A673 (cell line): ENCODE measurements at regions not wholly inside any gene's neighbourhood (a gene's known extent, or its start where the extent isn't known, plus 50 kb on each side); places are given as distances from the start of the nearest gene placed in this dataset.

ENCODE experiments used
- BruUV-seq: library from RNA; stranded (reverse); fragments of 400-500 nt; replicated peaks from 2 replicates; lab custom pipeline; 2021; lab: Mats Ljungman, UMichigan
- CTCF ChIA-PET: fragments of 300-600 bp; sonication (Branson Sonifier 250); formaldehyde crosslinking; loops from one replicate; lab custom pipeline; 2022; ENCODE audit warnings: antibody characterized with exemption; lab: Charles Lee
- POLR2A ChIA-PET: fragments of 300-600 bp; sonication (Branson Sonifier 250); formaldehyde crosslinking; loops from one replicate; lab custom pipeline; 2022; ENCODE audit warnings: antibody characterized with exemption; ENCODE audit not compliant: low non-redundant PET; lab: Charles Lee
- DNase-seq: peaks from one replicate; pipeline ENCODE4 v3.0.0-alpha.2; 2015; ENCODE audit warnings: low spot score
- H3K27ac ChIP-seq: fragments of 200-600 bp; sonication (generic); 2 replicates; pipeline ENCODE4 v1.5.1; 2016; ENCODE audit warnings: mixed run types, low read depth, mild to moderate bottlenecking, mixed read lengths, antibody characterized with exemption, low read length; ENCODE audit not compliant: poor library complexity, severe bottlenecking
- H3K27me3 ChIP-seq: fragments of 200-600 bp; sonication (generic); replicated peaks from 2 replicates; pipeline ENCODE4 v1.6.1; 2017; ENCODE audit warnings: mixed run types, low read depth, mild to moderate bottlenecking, mixed read lengths, antibody characterized with exemption, low read length; ENCODE audit not compliant: insufficient read depth, poor library complexity
- H3K36me3 ChIP-seq: fragments of 200-600 bp; sonication (generic); 2 replicates; pipeline ENCODE4 v1.6.1; 2016; ENCODE audit warnings: mixed run types, mild to moderate bottlenecking, mixed read lengths, antibody characterized with exemption, low read length; ENCODE audit not compliant: insufficient read depth, poor library complexity, severe bottlenecking
- H3K4me1 ChIP-seq: fragments of 200-600 bp; sonication (generic); 2 replicates; pipeline ENCODE4 v1.6.1; 2017; ENCODE audit warnings: mixed run types, mild to moderate bottlenecking, mixed read lengths, antibody characterized with exemption, low read length; ENCODE audit not compliant: insufficient read depth, poor library complexity, severe bottlenecking
- H3K4me3 ChIP-seq: fragments of 200-600 bp; sonication (generic); 2 replicates; pipeline ENCODE4 v1.5.1; 2016; ENCODE audit warnings: low read depth, mixed run types, mild to moderate bottlenecking, mixed read lengths, low read length; ENCODE audit not compliant: poor library complexity, severe bottlenecking
- H3K9me3 ChIP-seq: fragments of 200-600 bp; sonication (generic); 2 replicates; pipeline ENCODE4 v1.6.1; 2016; ENCODE audit warnings: mixed run types, low read depth, mild to moderate bottlenecking, mixed read lengths, antibody characterized with exemption, low read length; ENCODE audit not compliant: poor library complexity, severe bottlenecking
- EZH2 ChIP-seq: fragments of 200-600 bp; sonication (generic); IDR thresholded peaks from 2 replicates; pipeline ENCODE4 v1.6.1; 2017; ENCODE audit warnings: borderline replicate concordance, low read depth, mild to moderate bottlenecking, mixed read lengths, antibody characterized with exemption, low read length; ENCODE audit not compliant: poor library complexity, severe bottlenecking
- intact Hi-C: fragments of 100-400 bp; cut with micrococcal nuclease; formaldehyde crosslinking; loops from one replicate; pipeline ENCODE4 v1.10.0; 2022; ENCODE audit not compliant: unreplicated experiment
- TF ChIP-seq, protein P1 (sequence below): fragments of 300-800, 200-600 bp; sonication (generic); conservative IDR thresholded peaks from 2 replicates; pipeline ENCODE4 v1.5.1; 2017; ENCODE audit warnings: low read depth, mild to moderate bottlenecking, antibody characterized with exemption, low read length, moderate library complexity, mixed read lengths

DNA sequence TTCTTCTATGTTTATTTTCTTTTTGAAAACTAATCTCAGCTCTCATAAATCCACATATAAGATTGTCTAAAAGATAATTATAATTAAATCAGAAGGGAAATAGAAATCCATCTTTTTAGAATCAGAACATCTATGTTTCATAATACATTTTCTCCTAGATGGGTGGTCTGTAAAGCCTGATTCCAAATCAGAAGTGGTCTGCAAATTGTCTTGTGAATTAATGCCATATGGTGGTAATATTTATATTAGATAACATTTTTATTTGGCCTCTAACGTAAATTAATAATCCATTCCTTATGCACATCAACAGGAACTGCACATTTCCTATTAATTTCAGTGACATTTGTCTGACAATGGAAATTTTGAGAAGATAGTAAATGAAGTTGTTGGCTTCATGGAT is 52.8 kb upstream of the TBC1D5 start:
- CTCF ChIA-PET, result no interaction called here
- DNase-seq, result no peak
- TF ChIP-seq, protein P1, sequence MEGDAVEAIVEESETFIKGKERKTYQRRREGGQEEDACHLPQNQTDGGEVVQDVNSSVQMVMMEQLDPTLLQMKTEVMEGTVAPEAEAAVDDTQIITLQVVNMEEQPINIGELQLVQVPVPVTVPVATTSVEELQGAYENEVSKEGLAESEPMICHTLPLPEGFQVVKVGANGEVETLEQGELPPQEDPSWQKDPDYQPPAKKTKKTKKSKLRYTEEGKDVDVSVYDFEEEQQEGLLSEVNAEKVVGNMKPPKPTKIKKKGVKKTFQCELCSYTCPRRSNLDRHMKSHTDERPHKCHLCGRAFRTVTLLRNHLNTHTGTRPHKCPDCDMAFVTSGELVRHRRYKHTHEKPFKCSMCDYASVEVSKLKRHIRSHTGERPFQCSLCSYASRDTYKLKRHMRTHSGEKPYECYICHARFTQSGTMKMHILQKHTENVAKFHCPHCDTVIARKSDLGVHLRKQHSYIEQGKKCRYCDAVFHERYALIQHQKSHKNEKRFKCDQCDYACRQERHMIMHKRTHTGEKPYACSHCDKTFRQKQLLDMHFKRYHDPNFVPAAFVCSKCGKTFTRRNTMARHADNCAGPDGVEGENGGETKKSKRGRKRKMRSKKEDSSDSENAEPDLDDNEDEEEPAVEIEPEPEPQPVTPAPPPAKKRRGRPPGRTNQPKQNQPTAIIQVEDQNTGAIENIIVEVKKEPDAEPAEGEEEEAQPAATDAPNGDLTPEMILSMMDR, result no peak
- no peak for TF ChIP-seq EZH2
- H3K27me3 ChIP-seq, result no peaks in the 10 kb centered on the region
- no peaks in the 10 kb centered on the region for H3K36me3 ChIP-seq
- H3K4me3 ChIP-seq, result no peak overlapping the region
- POLR2A ChIA-PET, result no interaction called here
- H3K4me1 ChIP-seq, result no peaks in the 10 kb centered on the region
- intact Hi-C loops, result no loop called here
- BruUV-seq, result no TSS peak
- no peaks in the 10 kb centered on the region for H3K9me3 ChIP-seq
- H3K27ac ChIP-seq, result no peak overlapping the region

DNA sequence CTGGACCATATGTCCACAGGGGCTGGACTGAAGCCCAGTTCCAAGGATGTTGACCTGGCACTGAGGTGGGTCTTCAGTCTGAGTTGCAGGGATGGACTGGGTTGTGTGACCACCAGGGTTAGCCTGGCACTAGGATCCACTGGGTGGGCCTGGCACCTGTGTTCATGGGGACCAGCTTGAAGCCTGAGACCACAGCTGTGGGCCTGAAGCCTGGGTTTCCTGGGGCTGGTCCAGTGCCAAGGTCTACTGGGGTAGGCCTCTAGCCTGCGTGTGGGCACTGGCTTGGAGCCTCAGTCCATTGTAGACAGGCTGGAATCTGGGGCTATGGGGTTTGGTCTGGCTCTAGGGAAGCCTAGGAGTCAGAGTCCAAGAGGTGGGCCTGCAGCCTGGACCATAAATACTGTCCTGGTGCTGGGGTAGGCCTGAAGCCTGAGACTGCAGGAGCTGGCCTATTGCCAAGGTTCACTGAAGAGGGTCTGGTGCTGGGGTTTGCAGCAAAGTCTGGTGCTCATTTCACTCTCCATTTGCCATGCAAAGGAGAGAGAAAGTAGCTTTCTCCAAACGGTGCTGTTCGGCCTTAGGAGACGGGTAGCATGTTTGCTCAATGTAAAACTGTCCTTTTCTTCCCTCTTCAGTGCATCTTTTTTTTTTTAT is 51.2 kb upstream of the TBC1D5 start:
- TF ChIP-seq, protein P1, result no peak
- TF ChIP-seq EZH2, result no peak
- POLR2A ChIA-PET, result no interaction called here

More for the DNA sequence above, 51.2 kb upstream of the TBC1D5 start:
- intact Hi-C loops, result no loop called here
- CTCF ChIA-PET, result no interaction called here
- no peaks in the 10 kb centered on the region for H3K4me1 ChIP-seq
- H3K36me3 ChIP-seq, result no peaks in the 10 kb centered on the region
- H3K27ac ChIP-seq, result no peak overlapping the region
- BruUV-seq, result no TSS peak
- H3K27me3 ChIP-seq, result no peaks in the 10 kb centered on the region
- no peak overlapping the region for H3K4me3 ChIP-seq
- DNase-seq, result no peak
- H3K9me3 ChIP-seq, result no peaks in the 10 kb centered on the region
